OCI-LY7 (cell line): ENCODE measurements at regions not wholly inside any gene's neighbourhood (a gene's known extent, or its start where the extent isn't known, plus 50 kb on each side); places are given as distances from the start of the nearest gene placed in this dataset.

Experiments used
- BruUV-seq: library from RNA; stranded (reverse); fragments of 400-500 nt; replicated peaks from 2 replicates; lab custom pipeline; 2021; lab: Mats Ljungman, UMichigan
- CTCF ChIA-PET: fragments of 300-600 bp; sonication (Branson Sonifier 250); formaldehyde crosslinking; loops from one replicate; lab custom pipeline; 2022; ENCODE audit warnings: antibody characterized with exemption; ENCODE audit not compliant: unreplicated experiment; lab: Charles Lee
- POLR2A ChIA-PET: fragments of 300-600 bp; sonication (Branson Sonifier 250); formaldehyde crosslinking; loops from one replicate; lab custom pipeline; 2022; ENCODE audit warnings: antibody characterized with exemption; lab: Charles Lee
- DNase-seq: peaks from one replicate; pipeline ENCODE4 v3.0.0-alpha.2; 2015; ENCODE audit warnings: low spot score
- H2AFZ ChIP-seq: fragments of 200-600 bp; sonication (generic), shearing (Covaris generic); 2 replicates; pipeline ENCODE4 v1.6.1; 2014; ENCODE audit warnings: mild to moderate bottlenecking, antibody characterized with exemption, low read length, moderate library complexity
- H3K27ac ChIP-seq: fragments of 200-600 bp; sonication (generic); 2 replicates; pipeline ENCODE4 v1.5.1; 2014; ENCODE audit warnings: mixed run types, low read depth, mild to moderate bottlenecking, moderate library complexity, low read length, inconsistent platforms; ENCODE audit not compliant: poor library complexity, severe bottlenecking
- H3K36me3 ChIP-seq: fragments of 200-600 bp; sonication (generic); 2 replicates; pipeline ENCODE4 v1.6.1; 2014; ENCODE audit warnings: mild to moderate bottlenecking, antibody characterized with exemption, low read length, moderate library complexity, mixed read lengths; ENCODE audit not compliant: insufficient read depth
- H3K4me1 ChIP-seq: fragments of 200-600 bp; sonication (generic); 2 replicates; pipeline ENCODE4 v1.5.1; 2014; ENCODE audit warnings: mild to moderate bottlenecking, low read length; ENCODE audit not compliant: insufficient read depth, poor library complexity, severe bottlenecking
- H3K4me2 ChIP-seq: fragments of 200-600 bp; sonication (generic); 2 replicates; pipeline ENCODE4 v1.6.1; 2014; ENCODE audit warnings: mild to moderate bottlenecking, low read length
- H3K4me3 ChIP-seq: fragments of 200-600 bp; sonication (generic); 2 replicates; pipeline ENCODE4 v1.5.1; 2014; ENCODE audit warnings: mild to moderate bottlenecking, low read depth, low read length; ENCODE audit not compliant: poor library complexity, severe bottlenecking
- H3K79me2 ChIP-seq: fragments of 200-600 bp; sonication (generic); 2 replicates; pipeline ENCODE4 v1.6.1; 2016; ENCODE audit warnings: low read depth, mild to moderate bottlenecking, low read length, moderate library complexity, mixed read lengths; ENCODE audit not compliant: insufficient read depth
- H3K9me2 ChIP-seq: fragments of 200-600 bp; sonication (generic); 2 replicates; pipeline ENCODE4 v1.6.1; 2016; ENCODE audit warnings: mild to moderate bottlenecking, low read length, mixed read lengths; ENCODE audit not compliant: insufficient read depth
- H3K9me3 ChIP-seq: fragments of 200-600 bp; sonication (generic); 2 replicates; pipeline ENCODE4 v1.6.1; 2014; ENCODE audit warnings: mild to moderate bottlenecking, mixed run types, low read length, mixed read lengths
- H4K20me1 ChIP-seq: fragments of 200-600 bp; sonication (generic); 2 replicates; pipeline ENCODE4 v1.6.1; 2014; ENCODE audit warnings: mild to moderate bottlenecking, antibody characterized with exemption, low read length, moderate library complexity, mixed read lengths; ENCODE audit not compliant: insufficient read depth
- EZH2phosphoT487 ChIP-seq: fragments of 200-600 bp; sonication (generic); IDR thresholded peaks from 2 replicates; pipeline ENCODE4 v1.6.1; 2018; ENCODE audit warnings: low read depth, borderline replicate concordance, mild to moderate bottlenecking, mixed run types, antibody characterized with exemption, low read length, moderate library complexity, mixed read lengths
- intact Hi-C: fragments of 100-400 bp; cut with micrococcal nuclease; formaldehyde crosslinking; loops from one replicate; pipeline ENCODE4 v1.10.0; 2022; ENCODE audit not compliant: unreplicated experiment
- TF ChIP-seq, protein P1 (sequence below): fragments of 200-600 bp; sonication (generic); conservative IDR thresholded peaks from 2 replicates; pipeline ENCODE4 v1.5.1; 2014; ENCODE audit warnings: mild to moderate bottlenecking, antibody characterized with exemption, low read length, moderate library complexity, mixed read lengths

GRCh38 chr3:35426366-35426958, 212.9 kb upstream of the ARPP21 start:
- Histone ChIP-seq H3K4me3 (no peak overlapping the region), H3K9me2 (no peaks in the 10 kb centered on the region), H2AFZ (no peak overlapping the region), H3K4me2 (no peak overlapping the region), H3K36me3 (no peaks in the 10 kb centered on the region), H4K20me1 (no peaks in the 10 kb centered on the region), H3K9me3 (no peaks in the 10 kb centered on the region), H3K4me1 (no peaks in the 10 kb centered on the region), H3K79me2 (no peaks in the 10 kb centered on the region), H3K27ac (no peak overlapping the region)
- intact Hi-C loops = no loop called here
- no TSS peak for BruUV-seq
- ChIA-PET CTCF (no interaction called here), POLR2A (interaction anchor here (0.6 kb wide), 1 partner anchor 645 kb away, joined by 3 read pairs; no protein-coding TSS in a partner anchor)
- no peak for TF ChIP-seq EZH2phosphoT487
- TF ChIP-seq, protein P1, sequence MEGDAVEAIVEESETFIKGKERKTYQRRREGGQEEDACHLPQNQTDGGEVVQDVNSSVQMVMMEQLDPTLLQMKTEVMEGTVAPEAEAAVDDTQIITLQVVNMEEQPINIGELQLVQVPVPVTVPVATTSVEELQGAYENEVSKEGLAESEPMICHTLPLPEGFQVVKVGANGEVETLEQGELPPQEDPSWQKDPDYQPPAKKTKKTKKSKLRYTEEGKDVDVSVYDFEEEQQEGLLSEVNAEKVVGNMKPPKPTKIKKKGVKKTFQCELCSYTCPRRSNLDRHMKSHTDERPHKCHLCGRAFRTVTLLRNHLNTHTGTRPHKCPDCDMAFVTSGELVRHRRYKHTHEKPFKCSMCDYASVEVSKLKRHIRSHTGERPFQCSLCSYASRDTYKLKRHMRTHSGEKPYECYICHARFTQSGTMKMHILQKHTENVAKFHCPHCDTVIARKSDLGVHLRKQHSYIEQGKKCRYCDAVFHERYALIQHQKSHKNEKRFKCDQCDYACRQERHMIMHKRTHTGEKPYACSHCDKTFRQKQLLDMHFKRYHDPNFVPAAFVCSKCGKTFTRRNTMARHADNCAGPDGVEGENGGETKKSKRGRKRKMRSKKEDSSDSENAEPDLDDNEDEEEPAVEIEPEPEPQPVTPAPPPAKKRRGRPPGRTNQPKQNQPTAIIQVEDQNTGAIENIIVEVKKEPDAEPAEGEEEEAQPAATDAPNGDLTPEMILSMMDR = no peak
- no peak for DNase-seq

DNA sequence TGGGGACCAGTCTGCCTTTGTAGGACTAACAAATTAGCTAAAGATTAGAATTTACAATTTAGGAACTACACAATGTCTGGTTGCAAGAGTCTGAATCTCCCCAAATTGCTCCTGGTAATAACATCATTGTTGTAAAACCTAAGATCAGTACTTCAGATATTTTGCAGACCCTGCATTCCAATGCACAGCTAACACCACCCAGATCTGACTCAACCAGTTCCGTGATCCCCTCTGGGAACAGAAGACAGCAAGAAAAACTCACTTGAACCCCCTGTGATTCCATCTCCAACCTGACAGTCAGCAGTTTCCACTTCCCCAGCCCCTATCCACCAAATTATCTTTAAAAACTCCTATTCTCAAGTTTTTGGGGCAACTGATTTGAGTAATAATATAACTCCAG, 201.9 kb upstream of the ARPP21 start:
- Histone ChIP-seq H3K4me2 (no peak overlapping the region), H3K79me2 (no peaks in the 10 kb centered on the region), H3K4me1 (peaks cover 12% of the 10 kb centered on the region), H3K4me3 (no peak overlapping the region), H3K9me2 (no peaks in the 10 kb centered on the region), H4K20me1 (no peaks in the 10 kb centered on the region), H3K36me3 (no peaks in the 10 kb centered on the region), H3K27ac (no peak overlapping the region), H2AFZ (no peak overlapping the region), H3K9me3 (no peaks in the 10 kb centered on the region)
- POLR2A ChIA-PET = interaction anchor here (0.9 to 1.3 kb wide), 2 partner anchors 14 to 37 kb away, joined by 3 read pairs; no protein-coding TSS in a partner anchor
- intact Hi-C loops = no loop called here
- no TSS peak for BruUV-seq
- CTCF ChIA-PET = no interaction called here
- no peak for TF ChIP-seq EZH2phosphoT487
- TF ChIP-seq, protein P1 = no peak
- no peak for DNase-seq

DNA sequence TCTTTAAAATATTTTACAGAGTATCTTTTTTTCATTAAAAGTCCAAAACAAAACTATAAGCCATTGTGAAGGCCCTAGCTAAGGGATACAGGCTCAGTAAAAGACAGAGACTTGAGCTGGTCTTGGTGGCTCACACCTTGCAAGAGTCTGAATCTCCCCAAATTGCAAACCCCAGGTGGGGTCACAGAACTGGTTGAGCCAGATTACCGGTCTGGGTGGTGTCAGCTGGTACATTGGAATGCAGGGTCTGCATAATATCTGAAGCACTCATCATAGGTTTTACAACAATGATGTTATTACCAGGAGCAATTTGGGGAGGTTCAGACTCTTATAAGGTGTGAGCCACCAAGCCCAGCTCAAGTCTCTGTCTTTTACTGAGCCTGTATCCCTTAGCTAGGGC, 201.2 kb upstream of the ARPP21 start:
- H3K4me2 ChIP-seq = no peak overlapping the region
- BruUV-seq = no TSS peak
- ChIA-PET POLR2A (no interaction called here), CTCF (no interaction called here)
- peaks cover 12% of the 10 kb centered on the region for H3K4me1 ChIP-seq
- no peaks in the 10 kb centered on the region for H3K9me2 ChIP-seq
- intact Hi-C loops = no loop called here
- H2AFZ ChIP-seq = no peak overlapping the region
- H3K9me3 ChIP-seq = no peaks in the 10 kb centered on the region
- no peaks in the 10 kb centered on the region for H4K20me1 ChIP-seq
- DNase-seq = no peak
- no peak for TF ChIP-seq EZH2phosphoT487
- TF ChIP-seq, protein P1 = no peak
- H3K27ac ChIP-seq = no peak overlapping the region
- H3K4me3 ChIP-seq = no peak overlapping the region
- H3K36me3 ChIP-seq = no peaks in the 10 kb centered on the region
- H3K79me2 ChIP-seq = no peaks in the 10 kb centered on the region
